ENCODE measurements at regions not wholly inside any gene's neighbourhood (a gene's known extent, or its start where the extent isn't known, plus 50 kb on each side); places are given as distances from the start of the nearest gene placed in this dataset.

DNA sequence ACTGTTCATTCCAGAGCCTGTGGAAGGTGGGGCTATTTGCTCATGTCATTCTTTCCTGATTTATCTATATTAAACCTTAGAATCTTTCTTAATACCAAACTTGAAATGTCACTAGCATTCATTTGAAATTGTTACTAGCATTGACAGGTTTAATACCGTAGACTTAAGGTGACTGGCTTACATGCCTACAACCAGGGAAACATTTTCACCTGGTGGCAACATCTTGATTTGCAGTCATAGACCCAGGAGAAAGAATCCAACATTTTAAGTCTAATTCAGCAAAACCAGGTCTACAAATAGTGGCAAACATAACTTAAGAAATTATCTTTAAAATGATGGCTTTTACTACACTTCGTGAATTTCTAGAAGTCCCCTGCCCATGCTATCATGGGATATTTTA, 353.7 kb downstream of the HTR7 start:
- intact Hi-C loops (cut with DNase I; ENCODE audit: low total_unique reads), result no loop called here
- no peak overlapping the region for H3K4me3 ChIP-seq
- WGBS, 5 donors, result 75 to 91% (median 82%) methylated on average over 2 of the region's 2 CpGs
- no peaks in the 10 kb centered on the region for H3K36me3 ChIP-seq
- H3K4me1 ChIP-seq, result no peaks in the 10 kb centered on the region
- H3K27ac ChIP-seq, result no peak overlapping the region
- no peak for DNase-seq
- peaks cover 0 to 8% (median 7%) of the 10 kb centered on the region in 4 donors for H3K9me3 ChIP-seq
- no peaks in the 10 kb centered on the region for H3K27me3 ChIP-seq
- TF ChIP-seq, protein P1, sequence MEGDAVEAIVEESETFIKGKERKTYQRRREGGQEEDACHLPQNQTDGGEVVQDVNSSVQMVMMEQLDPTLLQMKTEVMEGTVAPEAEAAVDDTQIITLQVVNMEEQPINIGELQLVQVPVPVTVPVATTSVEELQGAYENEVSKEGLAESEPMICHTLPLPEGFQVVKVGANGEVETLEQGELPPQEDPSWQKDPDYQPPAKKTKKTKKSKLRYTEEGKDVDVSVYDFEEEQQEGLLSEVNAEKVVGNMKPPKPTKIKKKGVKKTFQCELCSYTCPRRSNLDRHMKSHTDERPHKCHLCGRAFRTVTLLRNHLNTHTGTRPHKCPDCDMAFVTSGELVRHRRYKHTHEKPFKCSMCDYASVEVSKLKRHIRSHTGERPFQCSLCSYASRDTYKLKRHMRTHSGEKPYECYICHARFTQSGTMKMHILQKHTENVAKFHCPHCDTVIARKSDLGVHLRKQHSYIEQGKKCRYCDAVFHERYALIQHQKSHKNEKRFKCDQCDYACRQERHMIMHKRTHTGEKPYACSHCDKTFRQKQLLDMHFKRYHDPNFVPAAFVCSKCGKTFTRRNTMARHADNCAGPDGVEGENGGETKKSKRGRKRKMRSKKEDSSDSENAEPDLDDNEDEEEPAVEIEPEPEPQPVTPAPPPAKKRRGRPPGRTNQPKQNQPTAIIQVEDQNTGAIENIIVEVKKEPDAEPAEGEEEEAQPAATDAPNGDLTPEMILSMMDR (IDR thresholded peaks at IDR 0.05), result no peak
- TF ChIP-seq POLR2A (IDR thresholded peaks at IDR 0.05) (no peak), EP300 (IDR thresholded peaks at IDR 0.05) (no peak), POLR2AphosphoS5 (IDR thresholded peaks at IDR 0.05) (no peak)

DNA sequence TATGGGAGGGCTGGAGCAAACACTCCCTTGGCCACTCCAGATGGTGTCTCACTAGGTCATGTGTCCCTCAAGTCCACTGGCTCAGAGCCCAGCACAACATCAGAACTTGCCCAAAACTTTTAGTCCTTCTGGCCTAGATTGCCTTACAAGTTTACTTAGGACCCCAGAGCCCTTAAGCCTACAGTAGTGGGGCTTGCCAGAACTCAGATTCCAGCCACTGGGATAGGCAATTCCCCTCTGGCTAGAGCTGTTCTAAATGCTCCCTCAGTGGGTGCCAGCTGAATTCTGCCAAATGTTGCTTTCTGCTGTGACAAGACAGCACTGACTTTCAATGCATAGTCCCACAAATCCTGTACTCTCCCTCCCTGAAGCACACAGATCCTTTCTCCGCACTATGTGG, 331.1 kb downstream of the HTR7 start:
- H3K36me3 ChIP-seq, result no peaks in the 10 kb centered on the region
- H3K27me3 ChIP-seq, result peaks cover 0 to 4% (median 0%) of the 10 kb centered on the region in 3 donors
- peaks cover 0 to 12% (median 0%) of the 10 kb centered on the region in 4 donors for H3K9me3 ChIP-seq
- H3K4me3 ChIP-seq, result no peak overlapping the region
- 67 to 92% (median 88%) methylated on average over 1 of the region's 1 CpG for WGBS, 5 donors
- peak in 1 of 2 donors; percentile 12 for DNase-seq
- intact Hi-C loops (cut with DNase I; ENCODE audit: low total_unique reads), result no loop called here
- no peaks in the 10 kb centered on the region for H3K4me1 ChIP-seq
- TF ChIP-seq POLR2AphosphoS5 (IDR thresholded peaks at IDR 0.05), result no peak
- TF ChIP-seq POLR2A (IDR thresholded peaks at IDR 0.05), result no peak
- TF ChIP-seq EP300 (IDR thresholded peaks at IDR 0.05), result no peak
- TF ChIP-seq, protein P1 (IDR thresholded peaks at IDR 0.05), result no peak
- no peak overlapping the region for H3K27ac ChIP-seq

DNA sequence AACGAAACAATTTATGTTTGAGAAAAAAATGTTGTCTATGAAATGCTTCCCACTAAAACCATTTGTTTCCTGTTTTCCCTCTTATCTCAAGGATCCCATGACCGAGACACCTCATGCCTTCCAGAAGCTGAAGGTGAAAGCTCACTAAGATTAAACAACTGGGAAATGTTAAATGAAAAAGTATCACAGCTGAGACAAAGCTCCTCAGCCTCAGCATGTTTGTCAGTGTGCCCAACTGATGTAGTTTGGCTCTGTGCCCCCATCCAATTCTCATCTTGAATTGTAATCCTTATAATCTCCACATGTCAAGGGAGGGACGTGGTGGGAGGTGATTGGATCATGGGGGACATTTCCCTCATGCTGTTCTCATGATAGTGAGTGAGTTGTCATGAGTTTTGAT, 327.3 kb downstream of the HTR7 start:
- no peaks in the 10 kb centered on the region for H3K4me1 ChIP-seq
- no peak overlapping the region for H3K4me3 ChIP-seq
- peaks cover 0 to 4% (median 0%) of the 10 kb centered on the region in 3 donors for H3K27me3 ChIP-seq
- WGBS, 5 donors, result 21 to 36% (median 29%) methylated on average over 3 of the region's 3 CpGs
- peak in 1 of 2 donors; percentile 18 for DNase-seq
- TF ChIP-seq POLR2AphosphoS5 (IDR thresholded peaks at IDR 0.05), result no peak
- TF ChIP-seq POLR2A (IDR thresholded peaks at IDR 0.05), result no peak
- no peak for TF ChIP-seq EP300 (IDR thresholded peaks at IDR 0.05)
- TF ChIP-seq, protein P1 (IDR thresholded peaks at IDR 0.05), result no peak
- no peak overlapping the region for H3K27ac ChIP-seq
- no peaks in the 10 kb centered on the region for H3K36me3 ChIP-seq
- H3K9me3 ChIP-seq, result peaks cover 0 to 10% (median 0%) of the 10 kb centered on the region in 4 donors
- intact Hi-C loops (cut with DNase I; ENCODE audit: low total_unique reads), result no loop called here

DNA sequence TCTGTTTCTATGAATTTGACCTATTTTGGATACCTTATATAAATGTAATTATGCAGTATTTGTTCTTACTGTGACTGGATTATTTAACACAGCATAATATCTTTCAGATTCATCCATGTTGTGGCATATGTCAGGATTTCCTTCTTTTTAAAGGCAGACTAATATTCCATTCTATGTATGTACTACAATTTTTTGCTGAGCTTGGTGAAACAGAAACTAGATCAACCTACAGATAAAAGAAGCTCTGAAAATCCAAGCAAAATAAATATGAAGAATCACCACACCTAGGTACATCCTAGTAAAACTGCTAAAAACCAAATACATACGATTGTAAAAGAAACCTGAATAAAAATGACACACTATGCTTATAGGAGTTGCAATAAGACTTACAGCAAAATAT, 300.5 kb downstream of the HTR7 start:
- Histone ChIP-seq H3K36me3 (no peaks in the 10 kb centered on the region), H3K9me3 (peaks cover 0 to 6% (median 2%) of the 10 kb centered on the region in 4 donors), H3K4me1 (no peaks in the 10 kb centered on the region), H3K4me3 (no peak overlapping the region), H3K27ac (no peak overlapping the region), H3K27me3 (no peaks in the 10 kb centered on the region)
- TF ChIP-seq POLR2A (IDR thresholded peaks at IDR 0.05), result no peak
- no peak for TF ChIP-seq EP300 (IDR thresholded peaks at IDR 0.05)
- TF ChIP-seq, protein P1 (IDR thresholded peaks at IDR 0.05), result no peak
- no peak for TF ChIP-seq POLR2AphosphoS5 (IDR thresholded peaks at IDR 0.05)
- WGBS, 5 donors, result 86 to 96% (median 91%) methylated on average over 1 of the region's 1 CpG
- no peak for DNase-seq
- intact Hi-C loops (cut with DNase I; ENCODE audit: low total_unique reads), result no loop called here
